ENCODE measurements at regions not wholly inside any gene's neighbourhood (a gene's known extent, or its start where the extent isn't known, plus 50 kb on each side); places are given as distances from the start of the nearest gene placed in this dataset.

- no peak for TF ChIP-seq CTCF (tag by site-specific recombination; IDR thresholded peaks at IDR 0.05)
- TF ChIP-seq PATZ1 (tag by site-specific recombination; IDR thresholded peaks at IDR 0.05): no peak
- no peak for TF ChIP-seq ZNF140 (tag by site-specific recombination; IDR thresholded peaks at IDR 0.05)
- no peak for TF ChIP-seq WT1 (tag by site-specific recombination; IDR thresholded peaks at IDR 0.05)
- no peak for TF ChIP-seq ZNF324 (tag by site-specific recombination; IDR thresholded peaks at IDR 0.05)
Measured at GRCh38 chr9:90476058-90476457, 166.6 kb downstream of the DIRAS2 start.
